HuH-7 (cell line): ENCODE measurements at regions not wholly inside any gene's neighbourhood (a gene's known extent, or its start where the extent isn't known, plus 50 kb on each side); places are given as distances from the start of the nearest gene placed in this dataset.
"Not testable (repeated sequence)": the region's sequence is repeated elsewhere in the genome, so short reads cannot be mapped to it uniquely, and the experiment has no call there.

Source experiments
- DNase-seq: peaks from one replicate; pipeline ENCODE4 v3.0.0; 2011; ENCODE audit warnings: low spot score

DNA sequence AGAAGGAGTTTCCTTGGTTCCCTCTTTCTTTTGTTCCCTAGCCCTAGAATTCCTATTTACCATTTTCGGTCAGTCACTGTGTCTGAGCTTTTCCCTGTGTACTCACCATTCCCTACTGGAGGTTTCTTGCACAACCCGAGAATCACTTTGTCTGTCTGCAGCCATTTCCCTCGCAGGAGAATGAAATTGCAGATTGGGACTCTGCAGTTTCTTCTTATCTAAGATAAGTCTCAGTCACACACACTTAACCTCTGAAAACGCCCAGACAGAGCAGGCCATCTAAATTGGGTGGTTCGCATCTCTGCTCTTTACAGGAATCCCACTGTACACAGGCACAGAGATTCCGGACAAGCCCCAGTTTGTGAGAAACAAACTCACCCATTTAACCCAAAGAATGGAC, 58.6 kb upstream of the CNTNAP2 start:
- DNase-seq: no peak

DNA sequence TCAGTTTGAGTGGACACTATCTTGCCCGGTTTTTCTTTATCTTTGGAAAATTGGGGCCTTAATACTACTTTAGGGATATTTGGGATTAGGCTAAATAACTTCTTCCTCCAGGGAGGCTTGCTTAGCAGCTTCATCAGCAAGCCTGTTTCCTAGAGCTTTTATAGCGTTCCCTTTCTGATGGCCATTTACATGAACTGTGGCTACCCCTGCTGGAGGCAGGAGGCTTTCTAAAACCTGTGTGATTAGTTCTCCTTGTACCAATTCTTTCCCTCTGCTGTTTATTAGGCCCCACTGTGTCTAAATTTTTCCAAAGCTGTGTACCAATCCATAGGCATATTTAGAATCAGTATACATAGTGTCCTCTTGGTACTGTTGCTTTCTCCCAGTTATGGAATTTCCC, 61.7 kb upstream of the CNTNAP2 start:
- DNase-seq: no peak

DNA sequence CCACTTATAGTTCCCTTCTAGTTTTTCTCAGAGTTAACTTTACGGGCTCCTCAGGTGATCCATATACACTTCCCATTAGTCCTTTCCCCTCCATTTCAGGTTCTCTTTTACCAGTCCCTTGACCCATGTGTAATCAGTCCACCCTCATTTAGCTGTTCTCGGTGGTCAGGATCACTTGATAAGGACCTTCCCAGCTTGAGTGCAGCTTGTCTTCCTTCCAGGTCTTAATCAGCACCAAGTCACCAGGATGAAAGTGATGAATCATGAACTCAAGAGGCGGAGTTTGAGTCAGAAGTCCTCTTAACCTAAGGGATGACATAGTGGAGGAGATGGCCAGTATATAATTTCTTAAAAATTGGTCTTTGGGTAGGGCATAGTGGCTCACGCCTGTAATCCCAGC, 63.1 kb upstream of the CNTNAP2 start:
- no peak for DNase-seq

GRCh38 chr7:146043310-146043709, 73.3 kb upstream of the CNTNAP2 start:
- not testable (repeated sequence) for DNase-seq

DNA sequence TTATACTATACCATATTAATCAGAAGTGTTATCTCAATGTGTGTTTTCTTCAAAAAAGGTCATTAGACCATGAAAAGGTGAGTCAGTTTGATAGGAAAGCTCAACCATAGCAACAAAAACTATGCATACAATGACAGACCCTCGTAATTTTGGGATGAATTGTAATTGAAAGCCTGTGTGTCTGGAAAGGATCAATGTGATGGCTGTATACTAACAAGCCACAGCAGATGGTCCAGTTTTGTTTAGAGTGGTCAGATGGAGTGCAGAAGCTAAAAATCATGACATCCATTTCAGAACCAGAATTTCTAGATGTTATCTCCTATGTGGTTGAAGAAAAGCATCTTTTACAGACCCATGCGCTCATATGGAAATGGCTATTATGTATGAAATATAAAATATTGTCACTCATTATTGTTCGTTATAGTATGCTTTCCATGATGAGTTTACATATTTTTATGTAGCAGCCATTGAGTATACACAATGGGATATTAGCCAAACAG, 88.3 kb upstream of the CNTNAP2 start:
- no peak for DNase-seq

- DNase-seq: no peak
Measured at GRCh38 chr7:146027243-146027642, 89.4 kb upstream of the CNTNAP2 start.

- DNase-seq: no peak
Measured at GRCh38 chr7:146022776-146023175, 93.8 kb upstream of the CNTNAP2 start.

DNA sequence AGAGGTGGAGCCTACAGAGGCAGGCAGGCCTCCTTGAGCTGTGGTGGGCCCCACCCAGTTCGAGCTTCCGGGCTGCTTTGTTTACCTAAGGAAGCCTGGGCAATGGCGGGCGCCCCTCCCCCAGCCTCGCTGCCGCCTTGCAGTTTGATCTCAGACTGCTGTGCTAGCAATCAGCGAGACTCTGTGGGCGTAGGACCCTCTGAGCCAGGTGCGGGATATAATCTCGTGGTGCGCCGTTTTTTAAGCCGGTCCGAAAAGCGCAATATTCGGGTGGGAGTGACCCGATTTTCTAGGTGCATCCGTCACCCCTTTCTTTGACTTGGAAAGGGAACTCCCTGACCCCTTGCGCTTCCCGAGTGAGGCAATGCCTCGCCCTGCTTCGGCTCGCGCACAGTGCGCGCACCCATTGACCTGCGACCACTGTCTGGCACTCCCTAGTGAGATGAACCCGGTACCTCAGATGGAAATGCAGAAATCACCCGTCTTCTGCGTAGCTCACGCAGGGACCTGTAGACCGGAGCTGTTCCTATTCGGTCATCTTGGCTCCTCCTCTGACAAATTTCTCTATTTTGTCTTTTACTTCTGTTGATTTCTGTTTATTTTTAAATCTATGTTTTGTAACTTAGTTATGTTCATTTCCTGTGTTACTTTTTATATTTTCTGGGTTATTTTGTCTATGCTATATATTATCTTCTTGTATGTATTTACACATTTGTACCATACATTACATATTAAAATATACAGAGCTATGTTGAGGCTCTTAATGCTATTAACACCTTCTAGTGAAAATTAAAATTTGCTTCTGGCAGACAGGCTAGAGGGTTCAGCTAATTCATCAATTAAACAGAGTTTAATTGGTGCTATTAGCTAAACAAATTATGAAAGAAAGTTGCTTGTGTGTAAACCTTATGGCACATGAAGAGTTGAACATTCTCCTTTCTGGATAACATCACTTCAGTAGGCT, 97.3 kb upstream of the CNTNAP2 start:
- DNase-seq: not testable (repeated sequence)

DNA sequence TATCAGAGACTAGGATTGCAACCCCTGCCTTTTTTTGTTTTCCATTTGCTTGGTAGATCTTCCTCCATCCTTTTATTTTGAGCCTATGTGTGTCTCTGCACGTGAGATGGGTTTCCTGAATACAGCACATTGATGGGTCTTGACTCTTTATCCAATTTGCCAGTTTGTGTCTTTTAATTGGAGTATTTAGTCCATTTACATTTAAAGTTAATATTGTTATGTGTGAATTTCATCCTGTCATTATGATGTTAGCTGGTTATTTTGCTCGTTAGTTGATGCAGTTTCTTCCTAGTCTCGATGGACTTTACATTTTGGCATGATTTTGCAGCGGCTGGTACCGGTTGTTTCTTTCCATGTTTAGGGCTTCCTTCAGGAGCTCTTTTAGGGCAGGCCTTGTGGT, 99.2 kb upstream of the CNTNAP2 start:
- not testable (repeated sequence) for DNase-seq

- DNase-seq: not testable (repeated sequence)
Measured at GRCh38 chr7:146014154-146014553, 102.4 kb upstream of the CNTNAP2 start.

GRCh38 chr7:146008293-146008692, 108.3 kb upstream of the CNTNAP2 start:
- DNase-seq: no peak

DNA sequence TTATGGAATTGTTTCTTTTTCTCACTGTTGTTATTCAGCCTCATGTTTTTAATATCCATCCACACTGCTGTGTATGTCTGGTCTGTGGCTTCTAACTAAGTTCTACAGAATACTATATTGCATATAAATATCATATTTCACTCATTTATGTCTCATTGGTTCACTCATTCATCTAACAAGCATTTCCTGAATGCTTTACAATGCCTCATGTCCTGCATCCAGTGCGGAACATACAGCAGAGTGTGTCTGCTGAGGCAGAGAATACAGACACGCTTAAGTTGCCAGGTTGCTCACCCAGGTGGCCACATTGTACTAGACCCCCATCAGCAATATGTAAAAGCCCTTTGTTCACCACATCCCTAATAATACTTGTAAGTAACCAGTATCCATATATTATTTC, 111.8 kb upstream of the CNTNAP2 start:
- DNase-seq: no peak

- DNase-seq: no peak
Measured at GRCh38 chr7:146002431-146003078, 114.0 kb upstream of the CNTNAP2 start.

- no peak for DNase-seq
Measured at GRCh38 chr7:146002008-146002407, 114.6 kb upstream of the CNTNAP2 start.

- no peak for DNase-seq
Measured at GRCh38 chr7:146000882-146001281, 115.7 kb upstream of the CNTNAP2 start.

DNA sequence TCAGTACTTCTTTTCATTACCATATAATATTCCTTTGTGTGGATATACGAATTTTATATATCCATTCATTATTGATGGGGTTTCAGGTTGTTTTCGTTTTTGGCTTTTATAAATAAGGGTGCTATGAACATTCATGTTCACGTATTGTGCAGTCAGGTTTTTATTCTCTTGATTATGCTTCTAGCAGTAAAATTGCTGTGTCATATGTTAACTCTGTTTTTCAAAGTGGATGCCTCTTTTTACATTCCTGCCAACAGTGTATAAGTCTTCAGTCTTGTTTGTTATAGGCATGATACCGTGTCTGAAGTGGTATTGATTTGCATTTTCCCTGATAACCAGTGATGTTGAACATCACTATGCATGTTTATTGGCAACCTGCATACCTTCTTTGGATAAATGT, 127.1 kb upstream of the CNTNAP2 start:
- no peak for DNase-seq

GRCh38 chr7:145986248-145986874, 130.2 kb upstream of the CNTNAP2 start:
- no peak for DNase-seq

- no peak for DNase-seq
Measured at GRCh38 chr7:145978769-145979168, 137.8 kb upstream of the CNTNAP2 start.

GRCh38 chr7:145959981-145960380, 156.6 kb upstream of the CNTNAP2 start:
- DNase-seq: no peak

DNA sequence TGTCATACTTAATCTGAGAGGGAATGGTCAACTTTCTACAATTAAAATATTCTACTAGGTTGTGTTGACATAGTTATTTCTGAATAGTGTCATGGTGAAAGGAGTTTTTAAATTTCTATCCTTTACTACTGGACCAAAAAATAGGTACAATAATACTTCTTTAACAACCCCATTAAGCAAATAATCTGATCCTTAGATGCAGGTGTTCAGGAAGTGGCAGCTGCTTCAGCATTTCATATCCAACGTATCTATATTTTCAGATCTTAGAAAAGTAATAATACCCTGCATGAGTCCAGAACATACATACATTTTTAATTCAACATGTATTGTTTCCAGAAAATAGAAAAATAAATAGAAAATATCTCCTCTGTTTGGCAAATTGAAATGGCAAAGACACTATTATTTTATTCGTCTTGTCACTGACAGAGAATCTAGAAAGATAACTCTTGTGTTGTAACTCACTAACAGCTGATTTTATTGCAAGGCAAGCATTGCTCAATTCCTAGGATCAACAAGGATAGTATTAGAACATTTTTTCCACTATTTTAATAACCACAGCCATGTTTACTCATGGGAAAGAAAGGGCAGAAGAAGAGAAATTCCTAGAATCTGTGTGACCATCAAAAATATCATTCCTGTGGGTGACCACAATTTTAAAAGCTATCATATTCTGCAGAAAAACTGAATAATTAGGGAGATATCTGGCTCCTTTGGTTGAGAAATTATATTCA, 159.3 kb upstream of the CNTNAP2 start:
- DNase-seq: no peak

GRCh38 chr7:145951566-145951965, 165.0 kb upstream of the CNTNAP2 start:
- no peak for DNase-seq

- no peak for DNase-seq
Measured at GRCh38 chr7:145928937-145929336, 187.7 kb upstream of the CNTNAP2 start.
